ENCODE measurements at regions not wholly inside any gene's neighbourhood (a gene's known extent, or its start where the extent isn't known, plus 50 kb on each side); places are given as distances from the start of the nearest gene placed in this dataset.

- POLR2A ChIA-PET (ENCODE audit: low non-redundant PET) = no interaction called here
- BruUV-seq (replicated peaks) = no TSS peak
These were observed 980.6 kb upstream of the LCORL start for GRCh38 chr4:19002170-19002569.

GRCh38 chr4:18999595-18999994, 978.0 kb upstream of the LCORL start:
- no TSS peak for BruUV-seq (replicated peaks)
- no peak overlapping the region for H3K27ac ChIP-seq (ENCODE audit: low read depth, low read length, poor library complexity, severe bottlenecking)
- POLR2A ChIA-PET (ENCODE audit: low non-redundant PET) = no interaction called here
- H3K4me1 ChIP-seq (ENCODE audit: insufficient read depth, low read length, poor library complexity, severe bottlenecking) = no peaks in the 10 kb centered on the region
- intact Hi-C loops (cut with micrococcal nuclease; ENCODE audit: unreplicated experiment) = no loop called here
- CTCF ChIA-PET = no interaction called here
- no peak for DNase-seq (ENCODE audit: low spot score)
- H3K4me3 ChIP-seq (ENCODE audit: low read depth, low read length, poor library complexity, severe bottlenecking) = no peak overlapping the region
- H3K9me3 ChIP-seq (ENCODE audit: low read depth, low read length, poor library complexity, severe bottlenecking) = no peaks in the 10 kb centered on the region
- H3K36me3 ChIP-seq (ENCODE audit: insufficient read depth, low read length, poor library complexity, severe bottlenecking) = no peaks in the 10 kb centered on the region
- H3K27me3 ChIP-seq (replicated peaks; ENCODE audit: insufficient read depth, low read depth, low read length, poor library complexity) = no peaks in the 10 kb centered on the region
- TF ChIP-seq EZH2 (IDR thresholded peaks at IDR 0.05; ENCODE audit: borderline replicate concordance, low read depth, low read length, poor library complexity, severe bottlenecking) (no peak), CTCF (conservative IDR thresholded peaks at IDR 0.05; ENCODE audit: low read depth, low read length) (no peak)

More at GRCh38 chr4:19002170-19002569, 980.6 kb upstream of the LCORL start:
- no peak for TF ChIP-seq CTCF (conservative IDR thresholded peaks at IDR 0.05; ENCODE audit: low read depth, low read length)
- TF ChIP-seq EZH2 (IDR thresholded peaks at IDR 0.05; ENCODE audit: borderline replicate concordance, low read depth, low read length, poor library complexity, severe bottlenecking) = no peak
- Histone ChIP-seq H3K4me3 (ENCODE audit: low read depth, low read length, poor library complexity, severe bottlenecking) (no peak overlapping the region), H3K9me3 (ENCODE audit: low read depth, low read length, poor library complexity, severe bottlenecking) (no peaks in the 10 kb centered on the region), H3K27ac (ENCODE audit: low read depth, low read length, poor library complexity, severe bottlenecking) (no peak overlapping the region), H3K36me3 (ENCODE audit: insufficient read depth, low read length, poor library complexity, severe bottlenecking) (no peaks in the 10 kb centered on the region), H3K27me3 (replicated peaks; ENCODE audit: insufficient read depth, low read depth, low read length, poor library complexity) (no peaks in the 10 kb centered on the region), H3K4me1 (ENCODE audit: insufficient read depth, low read length, poor library complexity, severe bottlenecking) (no peaks in the 10 kb centered on the region)
- CTCF ChIA-PET = no interaction called here
- intact Hi-C loops (cut with micrococcal nuclease; ENCODE audit: unreplicated experiment) = no loop called here
- peak; percentile 30 for DNase-seq (ENCODE audit: low spot score)

GRCh38 chr4:18981234-18981615, 959.7 kb upstream of the LCORL start:
- ChIA-PET POLR2A (ENCODE audit: low non-redundant PET) (no interaction called here), CTCF (no interaction called here)
- Histone ChIP-seq H3K27me3 (replicated peaks; ENCODE audit: insufficient read depth, low read depth, low read length, poor library complexity) (no peaks in the 10 kb centered on the region), H3K4me1 (ENCODE audit: insufficient read depth, low read length, poor library complexity, severe bottlenecking) (no peaks in the 10 kb centered on the region), H3K27ac (ENCODE audit: low read depth, low read length, poor library complexity, severe bottlenecking) (no peak overlapping the region), H3K36me3 (ENCODE audit: insufficient read depth, low read length, poor library complexity, severe bottlenecking) (no peaks in the 10 kb centered on the region), H3K4me3 (ENCODE audit: low read depth, low read length, poor library complexity, severe bottlenecking) (no peak overlapping the region), H3K9me3 (ENCODE audit: low read depth, low read length, poor library complexity, severe bottlenecking) (no peaks in the 10 kb centered on the region)
- intact Hi-C loops (cut with micrococcal nuclease; ENCODE audit: unreplicated experiment) = no loop called here
- no peak for DNase-seq (ENCODE audit: low spot score)
- no peak for TF ChIP-seq EZH2 (IDR thresholded peaks at IDR 0.05; ENCODE audit: borderline replicate concordance, low read depth, low read length, poor library complexity, severe bottlenecking)
- TF ChIP-seq CTCF (conservative IDR thresholded peaks at IDR 0.05; ENCODE audit: low read depth, low read length) = no peak
- BruUV-seq (replicated peaks) = no TSS peak
